Muscle of leg (tissue), 3 donors: ENCODE measurements at regions not wholly inside any gene's neighbourhood (a gene's known extent, or its start where the extent isn't known, plus 50 kb on each side); places are given as distances from the start of the nearest gene placed in this dataset.

Experiments used
- DNase-seq: peaks from one replicate; pipeline ENCODE4 v3.0.0; 2013
- H3K27ac ChIP-seq: one replicate; pipeline ENCODE4 v1.5.1; 2013; ENCODE audit warnings: mild to moderate bottlenecking, low read length, control low read depth
- H3K27me3 ChIP-seq: one replicate; pipeline ENCODE4 v1.6.1; 2013; ENCODE audit warnings: low read length; ENCODE audit not compliant: control insufficient read depth, insufficient read depth
- H3K36me3 ChIP-seq: one replicate; pipeline ENCODE4 v1.6.1; 2013; ENCODE audit warnings: low read length; ENCODE audit not compliant: control insufficient read depth, insufficient read depth
- H3K4me1 ChIP-seq: one replicate; pipeline ENCODE4 v1.6.1; 2013; ENCODE audit warnings: low read length; ENCODE audit not compliant: control insufficient read depth, insufficient read depth
- H3K4me3 ChIP-seq: one replicate; pipeline ENCODE4 v1.5.1; 2013; ENCODE audit warnings: low read length, control low read depth
- H3K9me3 ChIP-seq: replicated peaks from 2 replicates; pipeline ENCODE4 v1.6.1; 2013; ENCODE audit warnings: low read depth, low read length; ENCODE audit not compliant: control insufficient read depth
- WGBS: methylation state at CpG from one replicate; pipeline ENCODE4 v1.1.5; 2013; ENCODE audit warnings: missing lambda C conversion rate; ENCODE audit not compliant: insufficient coverage; 5-methylcytosine and 5-hydroxymethylcytosine counted together

DNA sequence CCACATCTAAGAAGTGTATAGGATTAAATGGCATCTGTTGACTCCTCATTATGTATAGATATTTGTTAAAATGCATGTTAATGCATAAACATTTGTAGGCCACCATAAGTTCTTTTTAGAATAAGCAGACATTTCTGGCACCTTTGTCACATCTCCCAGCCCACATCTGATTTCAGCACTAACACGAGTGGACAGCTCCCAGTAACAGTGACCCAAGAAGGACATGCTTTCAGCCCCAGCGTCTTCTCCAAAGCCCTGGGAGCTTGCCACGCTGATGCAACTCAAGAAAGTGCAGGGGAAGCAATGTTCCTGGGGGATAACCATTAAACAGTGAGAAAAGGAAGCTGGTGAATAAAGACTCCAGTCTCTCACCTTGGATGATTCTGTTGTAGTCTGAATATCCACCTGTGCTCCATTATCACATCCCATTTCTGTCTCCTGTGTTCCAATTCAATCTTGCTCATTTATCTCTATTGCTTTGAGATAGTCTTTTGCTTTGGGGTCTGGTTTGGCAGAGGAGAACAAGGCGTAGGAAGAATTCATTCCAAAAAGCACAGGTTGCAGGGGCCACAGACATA is 182.6 kb upstream of the THSD7B start:
- Histone ChIP-seq H3K27ac (no peak overlapping the region), H3K4me1 (no peaks in the 10 kb centered on the region), H3K27me3 (no peaks in the 10 kb centered on the region), H3K9me3 (no peaks in the 10 kb centered on the region), H3K36me3 (no peaks in the 10 kb centered on the region), H3K4me3 (no peak overlapping the region)
- peak; percentile 55 for DNase-seq
- WGBS, result 33% methylated on average over 1 of the region's 4 CpGs

DNA sequence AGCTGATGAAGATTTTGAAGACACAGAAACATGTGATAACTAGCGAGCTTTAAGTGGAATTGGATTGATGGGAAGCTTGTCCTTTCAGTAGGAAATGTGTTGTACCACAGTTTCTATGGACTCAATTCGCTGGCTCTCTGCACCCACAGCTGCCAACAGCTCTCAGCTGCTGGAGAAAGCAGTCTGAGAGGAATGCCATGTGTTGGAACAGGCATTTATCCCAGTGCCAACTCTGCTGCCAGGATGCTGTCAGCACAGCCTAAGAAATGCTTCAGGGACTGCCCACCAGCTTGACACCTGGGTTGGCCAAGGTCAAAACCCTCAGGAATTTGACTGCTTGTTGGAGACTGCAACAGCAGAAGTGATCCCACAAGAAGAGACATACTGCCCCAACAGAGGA is 193.0 kb upstream of the THSD7B start:
- Histone ChIP-seq H3K36me3 (no peaks in the 10 kb centered on the region), H3K4me3 (no peak overlapping the region), H3K9me3 (no peaks in the 10 kb centered on the region), H3K4me1 (peaks cover 4% of the 10 kb centered on the region), H3K27ac (no peak overlapping the region), H3K27me3 (no peaks in the 10 kb centered on the region)
- WGBS, result 50% methylated on average over 1 of the region's 2 CpGs
- peak; percentile 73 for DNase-seq

DNA sequence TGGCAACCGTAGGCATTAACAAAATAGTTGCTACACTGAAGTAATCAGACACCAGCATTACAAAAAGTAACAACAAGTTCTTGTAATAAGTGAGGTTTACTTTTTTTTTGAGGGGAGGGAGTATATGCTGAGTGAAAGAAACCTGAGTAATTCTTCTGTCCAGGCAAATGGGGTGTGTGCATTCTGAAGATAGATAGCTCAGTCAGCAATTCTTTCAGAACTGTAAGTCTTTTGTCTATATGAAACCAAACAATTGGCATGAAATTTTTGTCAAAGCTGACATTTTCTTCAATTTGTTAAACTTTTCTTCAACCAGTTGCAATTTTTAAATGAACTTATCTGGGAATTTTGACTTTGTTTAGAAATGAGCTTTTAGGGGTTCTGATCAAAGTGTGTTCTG is 208.1 kb upstream of the THSD7B start:
- Histone ChIP-seq H3K36me3 (no peaks in the 10 kb centered on the region), H3K27me3 (no peaks in the 10 kb centered on the region), H3K4me1 (no peaks in the 10 kb centered on the region), H3K4me3 (no peak overlapping the region), H3K9me3 (no peaks in the 10 kb centered on the region), H3K27ac (no peak overlapping the region)
- WGBS, result no CpG with 5 or more reads among the region's 1 CpG
- DNase-seq, result no peak

DNA sequence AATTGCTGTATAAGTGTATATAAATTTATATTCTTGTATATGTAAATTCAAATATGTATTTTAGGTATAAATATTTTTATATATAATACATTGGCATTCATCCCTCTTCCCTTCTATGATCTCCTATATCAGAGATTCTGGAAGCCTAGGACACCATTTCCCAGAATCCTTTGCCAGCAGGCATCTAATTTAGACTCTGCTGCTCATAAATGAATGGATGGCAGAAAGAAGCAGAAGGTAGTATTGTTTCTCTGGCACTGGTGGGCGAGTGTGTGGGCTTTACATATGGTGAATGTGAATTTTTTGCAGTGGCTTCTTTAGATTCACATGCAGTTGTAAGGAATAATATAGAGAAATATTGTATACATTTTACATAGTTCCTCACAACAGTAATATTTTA is 215.2 kb upstream of the THSD7B start:
- H3K9me3 ChIP-seq, result no peaks in the 10 kb centered on the region
- no peak overlapping the region for H3K4me3 ChIP-seq
- H3K27me3 ChIP-seq, result no peaks in the 10 kb centered on the region
- H3K36me3 ChIP-seq, result no peaks in the 10 kb centered on the region
- no peak overlapping the region for H3K27ac ChIP-seq
- no CpG with 5 or more reads among the region's 1 CpG for WGBS
- H3K4me1 ChIP-seq, result no peaks in the 10 kb centered on the region
- DNase-seq, result no peak

DNA sequence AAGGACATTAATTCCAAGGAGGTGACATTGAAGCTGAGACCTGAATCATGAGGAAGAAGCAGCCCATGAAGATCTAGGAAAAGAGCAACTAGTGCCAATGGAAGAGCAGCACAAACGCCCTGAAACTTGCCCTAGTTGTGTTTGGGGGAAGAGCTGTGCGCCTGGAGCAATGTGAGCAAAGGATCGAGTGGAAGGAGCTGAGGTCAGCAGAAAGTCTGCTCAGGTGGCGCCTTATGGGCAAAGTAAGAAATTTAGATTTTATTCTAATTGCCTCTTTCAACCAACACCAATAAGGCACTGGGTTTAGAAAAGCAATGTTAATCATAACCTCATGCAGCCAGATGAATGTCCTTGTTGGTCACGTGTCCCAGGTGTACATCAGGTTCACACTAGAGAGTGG is 226.0 kb upstream of the THSD7B start:
- no peak overlapping the region for H3K4me3 ChIP-seq
- 69% methylated on average over 2 of the region's 5 CpGs for WGBS
- no peaks in the 10 kb centered on the region for H3K4me1 ChIP-seq
- no peaks in the 10 kb centered on the region for H3K27me3 ChIP-seq
- no peaks in the 10 kb centered on the region for H3K9me3 ChIP-seq
- no peaks in the 10 kb centered on the region for H3K36me3 ChIP-seq
- DNase-seq, result no peak
- no peak overlapping the region for H3K27ac ChIP-seq

DNA sequence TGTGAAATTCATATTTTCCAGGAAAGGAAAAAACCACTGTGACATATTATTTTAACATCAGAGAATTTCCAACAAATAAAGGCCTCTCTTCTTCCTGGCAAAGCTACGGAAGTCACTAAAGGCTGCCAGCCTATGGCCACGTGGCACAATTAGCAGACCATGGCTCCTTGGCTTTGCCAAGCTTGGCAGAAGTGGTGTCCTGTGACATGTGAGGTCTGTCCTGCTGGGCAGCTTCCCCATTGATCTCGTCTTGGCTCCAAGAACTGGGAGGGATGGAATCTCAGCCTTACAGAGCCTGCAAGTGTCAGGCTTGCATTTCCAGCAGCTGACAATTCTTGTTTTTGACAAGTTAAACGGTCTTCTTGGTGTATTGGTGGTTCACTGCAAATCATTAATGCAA is 226.9 kb upstream of the THSD7B start:
- WGBS, result 46% methylated on average over 3 of the region's 4 CpGs

DNA sequence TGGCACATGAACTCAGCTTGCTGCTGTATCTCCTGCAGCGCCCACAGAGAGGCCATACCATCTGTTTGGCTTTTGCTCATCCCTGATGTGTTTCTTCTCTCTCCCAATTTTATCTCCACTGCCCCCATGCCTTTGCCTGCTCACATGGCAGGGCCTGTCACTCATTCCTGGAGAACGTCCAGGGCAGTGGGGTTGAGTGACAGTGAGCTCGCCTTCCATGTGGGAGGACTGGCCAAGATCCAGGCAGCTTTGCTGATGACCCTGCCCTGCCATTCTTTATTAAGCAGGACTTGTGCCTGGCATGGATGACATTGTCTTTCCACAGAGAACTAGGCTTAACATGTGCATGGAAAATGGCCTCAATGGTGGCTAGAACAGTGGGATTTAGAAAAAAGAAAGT is 230.5 kb upstream of the THSD7B start:
- WGBS, result 81% methylated on average over 2 of the region's 3 CpGs
- peak; percentile 9 for DNase-seq
- no peaks in the 10 kb centered on the region for H3K4me1 ChIP-seq
- no peak overlapping the region for H3K27ac ChIP-seq
- H3K36me3 ChIP-seq, result no peaks in the 10 kb centered on the region
- no peak overlapping the region for H3K4me3 ChIP-seq
- no peaks in the 10 kb centered on the region for H3K9me3 ChIP-seq
- no peaks in the 10 kb centered on the region for H3K27me3 ChIP-seq

More for the DNA sequence above, 226.9 kb upstream of the THSD7B start:
- H3K27me3 ChIP-seq, result no peaks in the 10 kb centered on the region
- no peak overlapping the region for H3K4me3 ChIP-seq
- no peak overlapping the region for H3K27ac ChIP-seq
- H3K4me1 ChIP-seq, result no peaks in the 10 kb centered on the region
- H3K9me3 ChIP-seq, result no peaks in the 10 kb centered on the region
- DNase-seq, result peak; percentile 6
- no peaks in the 10 kb centered on the region for H3K36me3 ChIP-seq

DNA sequence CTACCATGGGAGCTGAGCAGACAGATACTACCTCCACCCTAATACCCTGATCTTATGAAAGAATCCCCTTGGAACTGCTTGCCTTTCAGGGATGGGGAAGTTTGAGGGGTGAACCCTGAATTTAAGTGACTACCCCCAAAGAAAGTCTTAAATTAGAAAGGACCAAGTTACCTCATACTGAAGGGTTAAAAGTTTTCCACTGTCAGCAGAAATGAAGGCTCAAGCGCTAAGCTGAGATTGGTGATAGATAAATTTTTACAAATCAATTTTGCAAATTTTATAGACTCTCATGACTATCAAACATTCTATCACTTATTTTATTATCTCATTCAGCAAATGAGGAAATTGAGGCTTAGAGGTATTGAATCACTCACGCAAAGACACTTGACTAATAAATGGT is 233.2 kb upstream of the THSD7B start:
- H3K9me3 ChIP-seq, result no peaks in the 10 kb centered on the region
- no peaks in the 10 kb centered on the region for H3K4me1 ChIP-seq
- H3K27ac ChIP-seq, result no peak overlapping the region
- no peaks in the 10 kb centered on the region for H3K36me3 ChIP-seq
- no peak overlapping the region for H3K4me3 ChIP-seq
- WGBS, result no CpG with 5 or more reads among the region's 2 CpGs
- DNase-seq, result no peak
- no peaks in the 10 kb centered on the region for H3K27me3 ChIP-seq

DNA sequence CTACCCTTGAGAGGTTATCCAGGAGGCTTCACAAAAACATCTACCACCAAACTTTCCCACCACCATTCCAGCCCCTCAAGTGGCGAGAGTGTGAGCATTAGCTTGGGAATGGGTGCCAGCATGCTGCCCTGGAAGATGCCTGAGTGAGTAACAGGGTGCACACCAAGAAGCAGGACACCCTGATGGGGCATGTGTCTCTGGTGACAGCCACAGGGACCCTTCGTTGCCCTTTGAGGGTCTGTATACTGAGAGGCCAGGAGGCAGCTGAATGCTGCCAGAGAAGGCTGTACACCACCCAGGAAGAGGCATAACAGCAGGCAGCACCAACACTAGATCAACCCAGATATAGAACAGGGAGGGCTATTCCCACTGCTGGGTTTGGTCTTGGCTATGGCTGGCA is 233.6 kb upstream of the THSD7B start:
- Histone ChIP-seq H3K36me3 (no peaks in the 10 kb centered on the region), H3K4me3 (no peak overlapping the region), H3K27me3 (no peaks in the 10 kb centered on the region), H3K27ac (no peak overlapping the region), H3K4me1 (no peaks in the 10 kb centered on the region), H3K9me3 (no peaks in the 10 kb centered on the region)
- no CpG with 5 or more reads among the region's 2 CpGs for WGBS
- no peak for DNase-seq

DNA sequence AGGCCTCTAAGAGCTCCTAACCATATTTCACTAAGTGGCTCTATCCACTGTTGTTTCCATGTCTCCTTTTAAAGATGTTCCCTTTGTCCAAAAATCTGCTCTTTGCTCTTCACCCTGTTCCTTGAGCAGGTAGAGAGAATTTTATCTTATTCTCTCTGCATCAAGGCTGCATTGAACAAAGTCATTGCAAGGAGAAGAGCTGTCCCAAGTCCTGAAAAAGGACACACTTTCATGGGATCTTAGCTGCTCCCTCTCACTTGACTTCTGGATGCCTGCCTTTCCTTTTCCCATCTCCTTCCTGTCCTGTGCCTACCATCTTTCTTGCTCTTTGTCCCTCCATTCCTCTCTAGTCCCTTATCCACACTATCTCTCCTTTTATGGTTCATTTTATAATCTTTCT is 235.2 kb upstream of the THSD7B start:
- no peak for DNase-seq
- no peaks in the 10 kb centered on the region for H3K27me3 ChIP-seq
- no peaks in the 10 kb centered on the region for H3K4me1 ChIP-seq

DNA sequence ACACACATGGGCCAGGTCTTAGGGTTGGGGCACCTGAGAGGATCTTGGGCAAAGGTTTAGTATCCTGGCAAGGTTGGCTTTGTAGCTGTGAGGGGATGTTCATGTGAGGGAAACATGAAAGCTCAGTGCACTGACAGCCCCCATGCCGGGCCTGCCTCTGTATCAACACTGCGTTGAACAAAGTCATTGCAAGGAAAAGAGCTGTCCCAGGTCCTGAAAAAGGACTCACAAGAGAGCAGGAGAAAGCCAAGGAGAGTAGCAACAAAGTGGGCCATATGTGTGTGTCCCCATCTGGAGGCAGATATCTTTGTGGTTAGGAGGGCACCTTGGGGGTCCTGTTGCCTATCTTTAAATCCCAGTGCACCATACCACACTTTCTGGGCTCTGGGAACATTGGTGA is 237.8 kb upstream of the THSD7B start:
- Histone ChIP-seq H3K27me3 (no peaks in the 10 kb centered on the region), H3K9me3 (no peaks in the 10 kb centered on the region), H3K4me3 (no peak overlapping the region), H3K27ac (no peak overlapping the region), H3K4me1 (no peaks in the 10 kb centered on the region), H3K36me3 (no peaks in the 10 kb centered on the region)
- 4% methylated on average over 2 of the region's 2 CpGs for WGBS
- peak; percentile 57 for DNase-seq

More for the DNA sequence above, 235.2 kb upstream of the THSD7B start:
- Histone ChIP-seq H3K9me3 (no peaks in the 10 kb centered on the region), H3K27ac (no peak overlapping the region), H3K36me3 (no peaks in the 10 kb centered on the region), H3K4me3 (no peak overlapping the region)
